Retinal pigment epithelial cell (primary cell): ENCODE measurements at regions not wholly inside any gene's neighbourhood (a gene's known extent, or its start where the extent isn't known, plus 50 kb on each side); places are given as distances from the start of the nearest gene placed in this dataset.

Source experiments
- DNase-seq: peaks from one replicate; pipeline ENCODE4 v3.0.0-alpha.2; 2010; ENCODE audit warnings: low read depth
- H3K4me3 ChIP-seq: 2 replicates; pipeline ENCODE4 v1.5.1; 2011; ENCODE audit warnings: mild to moderate bottlenecking, low read length, control low read depth, moderate library complexity
- TF ChIP-seq, protein P1 (sequence below): conservative IDR thresholded peaks from 2 replicates; pipeline ENCODE4 v1.5.1; 2011; ENCODE audit warnings: low read depth, low read length, control low read depth, inconsistent platforms

DNA sequence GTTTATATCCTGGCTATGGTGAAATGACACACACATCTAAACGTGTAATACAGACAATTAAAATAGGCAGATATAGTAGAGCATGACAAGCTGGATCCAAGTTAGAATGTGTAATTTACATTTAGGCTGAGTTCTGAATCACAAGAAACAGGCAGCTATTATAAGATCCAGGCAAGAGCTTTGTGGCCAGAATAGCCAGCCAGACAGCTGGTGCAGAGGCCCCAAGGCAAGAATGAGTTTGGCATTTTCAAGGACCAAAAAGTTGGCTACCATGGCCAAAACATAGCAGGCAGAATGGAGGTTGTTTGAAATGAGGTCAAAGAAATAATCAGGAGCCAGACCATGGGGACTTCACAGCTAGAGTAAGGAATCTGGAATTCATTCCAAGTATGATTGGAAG is 281.7 kb downstream of the MTERF1 start:
- no peak overlapping the region for H3K4me3 ChIP-seq
- no peak for DNase-seq
- TF ChIP-seq, protein P1, sequence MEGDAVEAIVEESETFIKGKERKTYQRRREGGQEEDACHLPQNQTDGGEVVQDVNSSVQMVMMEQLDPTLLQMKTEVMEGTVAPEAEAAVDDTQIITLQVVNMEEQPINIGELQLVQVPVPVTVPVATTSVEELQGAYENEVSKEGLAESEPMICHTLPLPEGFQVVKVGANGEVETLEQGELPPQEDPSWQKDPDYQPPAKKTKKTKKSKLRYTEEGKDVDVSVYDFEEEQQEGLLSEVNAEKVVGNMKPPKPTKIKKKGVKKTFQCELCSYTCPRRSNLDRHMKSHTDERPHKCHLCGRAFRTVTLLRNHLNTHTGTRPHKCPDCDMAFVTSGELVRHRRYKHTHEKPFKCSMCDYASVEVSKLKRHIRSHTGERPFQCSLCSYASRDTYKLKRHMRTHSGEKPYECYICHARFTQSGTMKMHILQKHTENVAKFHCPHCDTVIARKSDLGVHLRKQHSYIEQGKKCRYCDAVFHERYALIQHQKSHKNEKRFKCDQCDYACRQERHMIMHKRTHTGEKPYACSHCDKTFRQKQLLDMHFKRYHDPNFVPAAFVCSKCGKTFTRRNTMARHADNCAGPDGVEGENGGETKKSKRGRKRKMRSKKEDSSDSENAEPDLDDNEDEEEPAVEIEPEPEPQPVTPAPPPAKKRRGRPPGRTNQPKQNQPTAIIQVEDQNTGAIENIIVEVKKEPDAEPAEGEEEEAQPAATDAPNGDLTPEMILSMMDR, result no peak

DNA sequence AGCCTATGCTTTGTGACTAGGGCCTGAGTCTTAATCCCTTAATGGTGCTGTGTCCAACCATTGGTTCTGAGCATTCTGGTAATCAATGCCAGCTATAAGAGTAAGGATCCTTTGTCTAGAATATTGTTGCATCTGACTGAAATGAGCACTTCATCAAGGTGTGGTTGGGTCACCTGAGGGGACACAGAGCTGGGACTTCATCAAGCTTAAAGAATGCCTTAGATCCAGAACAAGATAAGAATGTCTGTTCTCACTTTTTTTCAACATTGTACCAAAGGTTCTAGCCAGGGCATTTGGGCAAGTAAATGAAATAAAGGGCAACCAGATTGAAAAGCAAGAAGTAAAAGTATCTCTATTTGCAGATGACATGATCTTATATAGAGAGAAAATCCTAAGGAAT is 280.4 kb downstream of the MTERF1 start:
- no peak overlapping the region for H3K4me3 ChIP-seq
- TF ChIP-seq, protein P1, result no peak
- DNase-seq, result no peak

DNA sequence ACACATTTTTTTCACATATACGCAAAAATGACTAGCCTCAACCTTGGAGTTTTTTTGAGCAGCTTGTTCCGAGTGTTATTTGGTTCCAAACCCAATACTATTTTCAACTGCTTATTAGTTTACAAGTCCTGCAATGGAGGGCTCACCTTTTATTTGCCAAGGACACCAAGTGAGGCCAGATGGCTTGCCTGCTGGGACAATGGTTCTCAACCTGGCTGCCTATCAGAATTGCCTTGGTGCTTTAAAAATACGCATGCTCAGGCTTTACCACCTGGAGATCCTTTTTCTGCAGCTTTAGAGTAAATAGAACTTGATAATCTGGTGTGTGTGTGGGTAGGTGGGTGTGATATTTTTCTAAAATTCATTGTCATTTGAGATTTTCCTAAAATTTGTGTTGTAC is 276.8 kb downstream of the MTERF1 start:
- H3K4me3 ChIP-seq, result no peak overlapping the region
- TF ChIP-seq, protein P1, result no peak
- no peak for DNase-seq

DNA sequence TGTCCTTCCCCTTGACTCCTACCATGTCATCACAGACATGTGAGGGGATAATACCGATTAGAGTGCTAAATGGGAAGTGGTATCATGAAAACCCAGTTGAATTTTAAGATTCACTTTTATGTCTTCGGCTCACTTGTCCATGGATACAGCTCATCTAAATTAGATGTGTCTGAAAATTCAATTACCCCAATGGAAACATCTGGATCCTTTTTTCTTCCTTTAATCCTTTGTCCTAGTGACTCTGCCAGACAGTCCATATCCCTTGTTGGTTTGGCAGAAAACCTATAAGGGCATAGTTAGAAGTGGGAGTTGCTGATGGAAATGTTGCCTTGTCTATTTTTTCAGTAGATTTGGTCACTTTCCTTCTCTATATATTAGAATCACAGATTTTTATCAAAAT is 271.9 kb downstream of the MTERF1 start:
- DNase-seq, result no peak
- no peak overlapping the region for H3K4me3 ChIP-seq
- TF ChIP-seq, protein P1, result no peak

DNA sequence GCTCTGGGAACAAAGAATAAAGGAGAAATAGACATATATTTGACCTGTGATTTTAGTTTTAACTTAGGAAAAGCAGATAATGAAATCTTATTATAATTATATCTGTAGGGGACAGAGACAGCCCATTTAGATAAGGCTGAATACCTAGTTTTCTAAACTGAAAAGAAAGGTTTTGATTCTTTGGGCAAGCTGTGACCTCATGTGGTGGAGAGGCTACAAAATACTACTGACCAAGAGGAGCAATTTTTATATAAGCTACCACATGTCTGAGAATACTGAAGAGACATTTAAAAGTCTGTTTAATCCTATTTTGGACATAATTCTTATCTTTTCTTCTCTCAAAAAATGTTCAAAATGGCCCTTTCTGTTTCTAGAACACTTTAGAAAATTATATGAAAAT is 271.0 kb downstream of the MTERF1 start:
- no peak for DNase-seq
- H3K4me3 ChIP-seq, result no peak overlapping the region
- TF ChIP-seq, protein P1, result no peak

DNA sequence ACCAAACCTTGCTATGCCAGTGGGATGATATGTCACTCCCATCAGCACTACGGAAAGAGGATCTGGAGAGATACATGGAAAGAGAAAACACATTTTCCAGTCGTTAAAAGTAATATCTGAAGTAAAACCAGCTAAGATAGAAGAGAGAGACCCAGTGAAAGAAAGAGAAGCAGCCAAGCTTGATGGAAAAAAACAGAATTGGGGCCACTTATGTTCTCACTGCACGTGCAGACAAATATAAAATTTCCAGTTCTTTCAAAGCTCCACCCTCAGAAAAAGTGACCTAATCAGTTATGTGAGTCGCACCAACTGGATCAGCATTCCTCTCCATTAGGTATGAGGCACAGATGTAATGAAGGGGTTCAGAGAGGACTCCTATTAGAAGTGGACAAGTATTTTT is 266.1 kb downstream of the MTERF1 start:
- no peak for DNase-seq
- H3K4me3 ChIP-seq, result no peak overlapping the region

More for the DNA sequence above, 266.1 kb downstream of the MTERF1 start:
- TF ChIP-seq, protein P1, result no peak
